Fibroblast of villous mesenchyme (primary cell): ENCODE measurements at regions not wholly inside any gene's neighbourhood (a gene's known extent, or its start where the extent isn't known, plus 50 kb on each side); places are given as distances from the start of the nearest gene placed in this dataset.

Experiments used
- DNase-seq: peaks from one replicate; pipeline ENCODE4 v3.0.0-alpha.2; 2010; ENCODE audit warnings: low read depth
- H3K4me3 ChIP-seq: 2 replicates; pipeline ENCODE4 v1.5.1; 2011; ENCODE audit warnings: low read depth, mild to moderate bottlenecking, low read length
- CTCF ChIP-seq: IDR thresholded peaks from 2 replicates; pipeline ENCODE4 v1.5.1; 2012; ENCODE audit warnings: low read depth, mild to moderate bottlenecking, low read length; ENCODE audit not compliant: insufficient read depth

- no peak overlapping the region for H3K4me3 ChIP-seq
- DNase-seq = no peak
- no peak for TF ChIP-seq CTCF
Measured at GRCh38 chr7:113431406-113431805, 313.1 kb upstream of the SMIM30 start.

- TF ChIP-seq CTCF = no peak
- DNase-seq = no peak
- H3K4me3 ChIP-seq = no peak overlapping the region
Measured at GRCh38 chr7:113424185-113424817, 305.9 kb upstream of the SMIM30 start.

- TF ChIP-seq CTCF = peak; percentile 85
- peak; percentile 76 for DNase-seq
- no peak overlapping the region for H3K4me3 ChIP-seq
Measured at GRCh38 chr7:113421696-113422330, 303.5 kb upstream of the SMIM30 start.

- H3K4me3 ChIP-seq = no peak overlapping the region
- no peak for DNase-seq
- no peak for TF ChIP-seq CTCF
Measured at GRCh38 chr7:113414401-113415035, 296.2 kb upstream of the SMIM30 start.

- no peak for TF ChIP-seq CTCF
- DNase-seq = no peak
- H3K4me3 ChIP-seq = no peak overlapping the region
Measured at GRCh38 chr7:113412410-113412809, 294.1 kb upstream of the SMIM30 start.

- no peak overlapping the region for H3K4me3 ChIP-seq
- no peak for DNase-seq
- no peak for TF ChIP-seq CTCF
Measured at GRCh38 chr7:113410796-113411195, 292.4 kb upstream of the SMIM30 start.
